Activated B cell treated with CpG ODN at 0.5 μM for 24 hours (primary cell): ENCODE measurements at regions not wholly inside any gene's neighbourhood (a gene's known extent, or its start where the extent isn't known, plus 50 kb on each side); places are given as distances from the start of the nearest gene placed in this dataset.

Source experiments
- ATAC-seq: fragments of 200-7000 bp; cut with Tn5 transposase; one replicate; pipeline ENCODE4 v1.10.0; 2021; ENCODE audit warnings: low read depth, mild to moderate bottlenecking, moderate library complexity
- CTCF ChIA-PET: fragments of 350-600 bp; sonication (Branson Sonifier 250); formaldehyde crosslinking; loops from one replicate; lab custom pipeline; 2021; ENCODE audit warnings: antibody characterized with exemption; lab: Charles Lee
- POLR2A ChIA-PET: fragments of 350-600 bp; sonication (Branson Sonifier 250); formaldehyde crosslinking; loops from one replicate; lab custom pipeline; 2021; ENCODE audit warnings: antibody characterized with exemption; lab: Charles Lee
- DNase-seq: peaks from one replicate; pipeline ENCODE4 v3.0.0; 2022
- H3K27ac Mint-ChIP-seq: one replicate; pipeline ENCODE4 v1.8.0; 2020; ENCODE audit warnings: mixed read lengths
- H3K27me3 Mint-ChIP-seq: one replicate; pipeline ENCODE4 v1.8.0; 2021; ENCODE audit warnings: mixed read lengths
- H3K36me3 Mint-ChIP-seq: one replicate; pipeline ENCODE4 v1.8.0; 2021; ENCODE audit warnings: low read depth, mixed read lengths
- H3K4me1 Mint-ChIP-seq: one replicate; pipeline ENCODE4 v1.8.0; 2021; ENCODE audit warnings: mixed read lengths
- H3K4me3 Mint-ChIP-seq: one replicate; pipeline ENCODE4 v1.8.0; 2020; ENCODE audit warnings: mild to moderate bottlenecking, mixed read lengths
- H3K9me3 Mint-ChIP-seq: one replicate; pipeline ENCODE4 v1.8.0; 2020; ENCODE audit warnings: mixed read lengths
- CTCF ChIP-seq: fragments of 200-600 bp; IDR thresholded peaks from one replicate; pipeline ENCODE4 v1.8.0; 2022; ENCODE audit warnings: antibody characterized with exemption, mild to moderate bottlenecking
- intact Hi-C: fragments of 100-400 bp; cut with micrococcal nuclease; formaldehyde crosslinking; loops from one replicate; pipeline ENCODE4 v1.15.1; 2024

- Mint-ChIP-seq H3K4me3 (no peak overlapping the region), H3K27ac (no peak overlapping the region), H3K9me3 (no peaks in the 10 kb centered on the region), H3K36me3 (no peaks in the 10 kb centered on the region), H3K27me3 (no peaks in the 10 kb centered on the region), H3K4me1 (peaks cover 7% of the 10 kb centered on the region)
- no peak for TF ChIP-seq CTCF
- ATAC-seq: no peak
- ChIA-PET POLR2A (no interaction called here), CTCF (no interaction called here)
- DNase-seq: no peak
- intact Hi-C loops: no loop called here
Observed at GRCh38 chr2:173855661-173856060, 109.5 kb downstream of the SP3 start.
